ENCODE measurements at regions not wholly inside any gene's neighbourhood (a gene's known extent, or its start where the extent isn't known, plus 50 kb on each side); places are given as distances from the start of the nearest gene placed in this dataset.

DNA sequence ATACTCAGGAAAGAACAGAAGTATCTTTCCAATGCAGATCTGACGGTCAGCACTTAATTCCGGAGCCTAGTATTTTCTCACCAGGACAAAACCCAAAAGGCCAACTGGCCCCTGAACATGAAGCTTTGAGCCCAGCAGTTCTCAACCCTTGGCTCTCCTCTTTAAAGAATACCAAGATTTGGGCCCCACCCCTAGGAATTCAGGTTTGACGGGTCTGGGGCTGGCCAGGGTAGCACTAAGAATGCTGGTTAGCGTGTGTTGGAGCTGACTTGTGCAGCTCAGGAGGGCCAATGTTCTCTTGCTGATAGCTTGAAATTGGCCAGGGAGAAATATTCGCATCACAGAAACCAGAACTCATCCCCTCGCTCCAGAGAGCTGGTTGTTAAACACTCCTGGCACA is 88.3 kb upstream of the PTCH1 start:
- H3K4me3 ChIP-seq (ENCODE audit: low read depth, low read length) = no peak overlapping the region
- TF ChIP-seq, protein P1, sequence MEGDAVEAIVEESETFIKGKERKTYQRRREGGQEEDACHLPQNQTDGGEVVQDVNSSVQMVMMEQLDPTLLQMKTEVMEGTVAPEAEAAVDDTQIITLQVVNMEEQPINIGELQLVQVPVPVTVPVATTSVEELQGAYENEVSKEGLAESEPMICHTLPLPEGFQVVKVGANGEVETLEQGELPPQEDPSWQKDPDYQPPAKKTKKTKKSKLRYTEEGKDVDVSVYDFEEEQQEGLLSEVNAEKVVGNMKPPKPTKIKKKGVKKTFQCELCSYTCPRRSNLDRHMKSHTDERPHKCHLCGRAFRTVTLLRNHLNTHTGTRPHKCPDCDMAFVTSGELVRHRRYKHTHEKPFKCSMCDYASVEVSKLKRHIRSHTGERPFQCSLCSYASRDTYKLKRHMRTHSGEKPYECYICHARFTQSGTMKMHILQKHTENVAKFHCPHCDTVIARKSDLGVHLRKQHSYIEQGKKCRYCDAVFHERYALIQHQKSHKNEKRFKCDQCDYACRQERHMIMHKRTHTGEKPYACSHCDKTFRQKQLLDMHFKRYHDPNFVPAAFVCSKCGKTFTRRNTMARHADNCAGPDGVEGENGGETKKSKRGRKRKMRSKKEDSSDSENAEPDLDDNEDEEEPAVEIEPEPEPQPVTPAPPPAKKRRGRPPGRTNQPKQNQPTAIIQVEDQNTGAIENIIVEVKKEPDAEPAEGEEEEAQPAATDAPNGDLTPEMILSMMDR (conservative IDR thresholded peaks at IDR 0.05; ENCODE audit: low read depth, low read length) = no peak

DNA sequence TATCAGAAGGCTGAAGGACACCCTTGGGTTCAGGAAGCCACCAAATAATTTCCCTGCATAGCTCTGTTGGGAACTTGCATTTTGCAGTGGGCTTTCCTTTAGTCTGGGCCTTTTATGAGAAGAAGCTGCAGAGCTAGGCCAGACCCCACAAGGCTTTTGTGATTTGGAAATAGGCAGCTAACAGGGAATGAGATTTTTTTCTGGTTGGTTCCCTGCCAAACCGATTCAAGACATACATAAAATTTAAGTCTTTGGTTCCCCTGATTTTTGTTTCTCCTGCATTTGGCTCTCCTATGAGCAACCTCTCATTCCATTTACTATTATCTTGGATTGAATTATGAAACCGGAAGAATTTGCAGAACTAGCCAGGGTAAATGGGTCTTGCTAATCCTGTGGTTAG is 81.5 kb upstream of the PTCH1 start:
- no peak for DNase-seq (ENCODE audit: low read depth)
- TF ChIP-seq, protein P1 (conservative IDR thresholded peaks at IDR 0.05; ENCODE audit: low read depth, low read length) = no peak
- H3K4me3 ChIP-seq (ENCODE audit: low read depth, low read length) = no peak overlapping the region

More for the DNA sequence above, 88.3 kb upstream of the PTCH1 start:
- no peak for DNase-seq (ENCODE audit: low read depth)

- TF ChIP-seq, protein P1 (conservative IDR thresholded peaks at IDR 0.05; ENCODE audit: low read depth, low read length) = no peak
- DNase-seq (ENCODE audit: low read depth) = no peak
- no peak overlapping the region for H3K4me3 ChIP-seq (ENCODE audit: low read depth, low read length)
Measured at GRCh38 chr9:95595721-95596295, 79.0 kb upstream of the PTCH1 start.

DNA sequence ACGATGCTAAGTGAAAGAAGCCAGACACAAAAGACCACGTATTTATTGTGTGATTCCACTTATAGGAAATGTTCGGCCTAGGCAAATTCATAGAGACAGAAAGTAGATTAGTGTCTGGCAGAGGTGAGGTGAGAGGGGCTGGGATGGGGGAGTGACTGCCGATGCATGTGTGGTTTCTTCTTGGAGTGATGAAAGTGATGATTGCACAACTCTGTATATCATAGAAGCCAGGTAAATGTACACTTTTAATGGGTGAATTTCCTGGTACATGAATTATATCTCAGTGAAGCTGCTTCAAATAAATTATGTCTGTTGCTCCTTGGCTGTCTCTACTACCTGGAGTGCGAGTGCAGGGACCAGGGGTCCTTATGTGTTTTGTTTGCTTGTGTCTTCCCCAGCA is 76.2 kb upstream of the PTCH1 start:
- no peak for DNase-seq (ENCODE audit: low read depth)
- TF ChIP-seq, protein P1 (conservative IDR thresholded peaks at IDR 0.05; ENCODE audit: low read depth, low read length) = no peak

GRCh38 chr9:95588724-95589588 is 72.2 kb upstream of the PTCH1 start:
- DNase-seq (ENCODE audit: low read depth) = peak; percentile 79
- TF ChIP-seq, protein P1 (conservative IDR thresholded peaks at IDR 0.05; ENCODE audit: low read depth, low read length) = no peak
- H3K4me3 ChIP-seq (ENCODE audit: low read depth, low read length) = no peak overlapping the region

More for the DNA sequence above, 76.2 kb upstream of the PTCH1 start:
- H3K4me3 ChIP-seq (ENCODE audit: low read depth, low read length) = no peak overlapping the region

GRCh38 chr9:95587021-95587964 is 70.5 kb upstream of the PTCH1 start:
- no peak for DNase-seq (ENCODE audit: low read depth)
- TF ChIP-seq, protein P1 (conservative IDR thresholded peaks at IDR 0.05; ENCODE audit: low read depth, low read length) = no peak
- no peak overlapping the region for H3K4me3 ChIP-seq (ENCODE audit: low read depth, low read length)
